A549 (cell line): ENCODE measurements at regions not wholly inside any gene's neighbourhood (a gene's known extent, or its start where the extent isn't known, plus 50 kb on each side); places are given as distances from the start of the nearest gene placed in this dataset.

ENCODE experiments used
- ATAC-seq, 2 experiments: fragments of 200-7000 bp in 1 of 2; fragments of >200 bp in 1 of 2; cut with Nextera tagmentation in 1 of 2; cut with Tn5 transposase in 1 of 2; 3 replicates each; pipeline versions ENCODE4 v1.8.0 to v1.9.1; 2018 to 2020; ENCODE audit warnings: mild to moderate bottlenecking in 1 of 2, moderate library complexity in 1 of 2
- CTCF ChIA-PET: fragments of 300-600 bp; sonication (Branson Sonifier 250); formaldehyde crosslinking; extraction: SDS; loops from one replicate; lab custom pipeline; 2021; ENCODE audit warnings: antibody characterized with exemption, inconsistent platforms; lab: Yijun Ruan, JAX
- POLR2A ChIA-PET: fragments of 350-600 bp; formaldehyde crosslinking; extraction: SDS; loops from one replicate; lab custom pipeline; 2021; ENCODE audit warnings: antibody characterized with exemption, inconsistent platforms; lab: Yijun Ruan, JAX
- DNase-seq, 2 experiments: peaks; one replicate each; pipeline versions ENCODE4 v3.0.0 to v3.0.0-alpha.2; 2011 to 2016; ENCODE audit warnings: low read depth in 1 of 2, low spot score in 1 of 2
- FAIRE-seq: peaks from 2 replicates; lab custom pipeline; 2011; peaks lifted over from hg19 to GRCh38; lab: Jason Lieb, UNC
- H3K27ac ChIP-seq, 2 experiments: fragments of >200 bp; sonication (Bioruptor Twin); formaldehyde crosslinking; 3 replicates each; pipeline ENCODE4 v1.5.1; 2016 to 2017
- H3K4me1 ChIP-seq: fragments of >200 bp; sonication (Bioruptor Twin); formaldehyde crosslinking; 3 replicates; pipeline ENCODE4 v1.6.1; 2016
- H3K4me2 ChIP-seq: fragments of >200 bp; sonication (Bioruptor Twin); formaldehyde crosslinking; 3 replicates; pipeline ENCODE4 v1.6.1; 2016
- H3K4me3 ChIP-seq: fragments of >200 bp; sonication (Bioruptor Twin); formaldehyde crosslinking; 3 replicates; pipeline ENCODE4 v1.5.1; 2016
- H3K9me3 ChIP-seq: fragments of >200 bp; sonication (Bioruptor Twin); formaldehyde crosslinking; 3 replicates; pipeline ENCODE4 v1.6.1; 2016
- ATOH8 ChIP-seq: fragments of 250-450 bp; sonication (Bioruptor Pico); IDR thresholded peaks from 2 replicates; pipeline ENCODE4 v1.5.0; 2020; ENCODE audit warnings: low read depth, mild to moderate bottlenecking, moderate library complexity
- CBX2 ChIP-seq: fragments of 200-600 bp; sonication (generic); IDR thresholded peaks from 2 replicates; pipeline ENCODE4 v1.6.1; 2016; ENCODE audit warnings: low read depth, mild to moderate bottlenecking, borderline replicate concordance
- CBX8 ChIP-seq: fragments of 200-600 bp; sonication (generic); IDR thresholded peaks from 2 replicates; pipeline ENCODE4 v1.6.1; 2016
- CEBPB ChIP-seq, 2 experiments: fragments of >200 bp in 1 of 2; sonication (Bioruptor Twin) in 1 of 2; formaldehyde crosslinking in 1 of 2; IDR thresholded peaks; 2 replicates each; pipeline ENCODE4 v1.6.1; 2012 to 2016
- EHMT2 ChIP-seq: fragments of 200-600 bp; sonication (generic); IDR thresholded peaks from 2 replicates; pipeline ENCODE4 v1.6.1; 2016; ENCODE audit warnings: antibody characterized with exemption, low read depth, mild to moderate bottlenecking, moderate library complexity
- EP300 ChIP-seq, 2 experiments: fragments of >200 bp; sonication (Bioruptor Twin); formaldehyde crosslinking; IDR thresholded peaks; 2 replicates in 1 of 2; 3 replicates in 1 of 2; pipeline ENCODE4 v1.6.1; 2016 to 2017
- FOSB ChIP-seq: fragments of 250-450 bp; sonication (Bioruptor Pico); IDR thresholded peaks from 2 replicates; pipeline ENCODE4 v1.5.0; 2020; ENCODE audit warnings: mild to moderate bottlenecking, moderate library complexity
- HEYL ChIP-seq: fragments of 250-450 bp; sonication (Bioruptor Pico); IDR thresholded peaks from 2 replicates; pipeline ENCODE4 v1.8.0; 2021; ENCODE audit warnings: mild to moderate bottlenecking, moderate library complexity
- HOXA7 ChIP-seq: fragments of 250-450 bp; sonication (Bioruptor Pico); IDR thresholded peaks from 2 replicates; pipeline ENCODE4 v1.5.0; 2020; ENCODE audit warnings: mild to moderate bottlenecking, moderate library complexity
- HOXB5 ChIP-seq: fragments of 250-450 bp; sonication (Bioruptor Pico); IDR thresholded peaks from 2 replicates; pipeline ENCODE4 v1.5.0; 2020; ENCODE audit warnings: mild to moderate bottlenecking, moderate library complexity
- KDM1A ChIP-seq: fragments of 200-600 bp; sonication (generic); IDR thresholded peaks from 2 replicates; pipeline ENCODE4 v1.6.1; 2016; ENCODE audit warnings: low read depth, mild to moderate bottlenecking
- KDM5A ChIP-seq: fragments of 200-600 bp; sonication (generic); IDR thresholded peaks from 2 replicates; pipeline ENCODE4 v1.6.1; 2016; ENCODE audit warnings: antibody characterized with exemption, mild to moderate bottlenecking
- MAZ ChIP-seq: fragments of 150-350 bp; IDR thresholded peaks from 2 replicates; pipeline ENCODE4 v1.6.1; 2014; ENCODE audit warnings: antibody characterized with exemption, low read depth, low read length, borderline replicate concordance
- NFE2L2 ChIP-seq: fragments of 150-350 bp; conservative IDR thresholded peaks from 2 replicates; pipeline ENCODE4 v1.6.1; 2014; ENCODE audit warnings: low read length
- PHF8 ChIP-seq: fragments of 200-600 bp; sonication (generic); IDR thresholded peaks from 2 replicates; pipeline ENCODE4 v1.6.1; 2016; ENCODE audit warnings: low read depth, mild to moderate bottlenecking, antibody characterized with exemption, moderate library complexity, borderline replicate concordance
- RCOR1 ChIP-seq: fragments of 150-350 bp; IDR thresholded peaks from 2 replicates; pipeline ENCODE4 v1.6.1; 2014; ENCODE audit warnings: antibody characterized with exemption, low read length, low read depth
- RFX5 ChIP-seq: fragments of 450-650 bp; IDR thresholded peaks from 2 replicates; pipeline ENCODE4 v1.7.1; 2014; ENCODE audit warnings: antibody characterized with exemption, mild to moderate bottlenecking, moderate library complexity
- RNF2 ChIP-seq: fragments of 200-600 bp; sonication (generic); IDR thresholded peaks from 2 replicates; pipeline ENCODE4 v1.6.1; 2016; ENCODE audit warnings: low read depth, mild to moderate bottlenecking, antibody characterized with exemption, moderate library complexity, borderline replicate concordance
- TP53 ChIP-seq: fragments of 250-450 bp; sonication (Bioruptor Pico); IDR thresholded peaks from 2 replicates; pipeline ENCODE4 v1.5.0; 2021; ENCODE audit warnings: mild to moderate bottlenecking, moderate library complexity
- USF2 ChIP-seq: fragments of 450-650 bp; IDR thresholded peaks from 2 replicates; pipeline ENCODE4 v1.6.1; 2014; ENCODE audit warnings: antibody characterized with exemption
- ZC3H11A ChIP-seq: fragments of 450-650 bp; IDR thresholded peaks from 2 replicates; pipeline ENCODE4 v1.6.1; 2014; ENCODE audit warnings: antibody characterized with exemption, mild to moderate bottlenecking
- ZNF302 ChIP-seq: fragments of 250-450 bp; sonication (Bioruptor Pico); IDR thresholded peaks from 2 replicates; pipeline ENCODE4 v1.9.0; 2021; ENCODE audit warnings: inconsistent platforms, mild to moderate bottlenecking, moderate library complexity
- WGBS: methylation state at CpG from one replicate; pipeline ENCODE4 v1.1.6; 2017; ENCODE audit errors: missing lambda C conversion rate; 5-methylcytosine and 5-hydroxymethylcytosine counted together
- TF ChIP-seq, protein P1 (sequence below): fragments of 150-350 bp; IDR thresholded peaks from 2 replicates; pipeline ENCODE4 v1.6.1; 2014; ENCODE audit warnings: low read depth, mild to moderate bottlenecking, low read length
- TF ChIP-seq, protein P2 (sequence below): fragments of >200 bp; sonication (Bioruptor Twin); formaldehyde crosslinking; IDR thresholded peaks from 2 replicates; pipeline ENCODE4 v1.6.1; 2016

DNA sequence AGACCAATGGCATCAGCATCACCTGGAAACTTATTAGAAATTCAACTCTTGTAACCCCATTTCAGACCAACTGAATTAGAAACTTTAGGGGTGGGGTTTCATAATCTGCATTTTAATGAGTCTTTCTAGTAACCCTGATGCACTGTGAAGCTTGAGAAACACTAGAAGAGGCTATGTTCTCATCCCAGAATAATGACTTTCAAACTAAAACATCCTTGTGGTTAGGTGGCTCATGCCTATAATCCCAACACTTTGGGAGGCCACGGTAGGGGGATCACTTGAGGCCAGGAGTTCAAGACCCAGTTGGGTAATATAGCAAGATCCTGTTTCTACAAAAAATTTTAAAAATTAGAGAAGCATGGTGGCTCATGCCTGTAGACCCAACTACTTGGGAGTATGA is 402.4 kb downstream of the DLEU7 start (continued):
- no peak for TF ChIP-seq CBX2
- TF ChIP-seq MAZ = no peak
- no peak for TF ChIP-seq RNF2
- TF ChIP-seq, protein P1, sequence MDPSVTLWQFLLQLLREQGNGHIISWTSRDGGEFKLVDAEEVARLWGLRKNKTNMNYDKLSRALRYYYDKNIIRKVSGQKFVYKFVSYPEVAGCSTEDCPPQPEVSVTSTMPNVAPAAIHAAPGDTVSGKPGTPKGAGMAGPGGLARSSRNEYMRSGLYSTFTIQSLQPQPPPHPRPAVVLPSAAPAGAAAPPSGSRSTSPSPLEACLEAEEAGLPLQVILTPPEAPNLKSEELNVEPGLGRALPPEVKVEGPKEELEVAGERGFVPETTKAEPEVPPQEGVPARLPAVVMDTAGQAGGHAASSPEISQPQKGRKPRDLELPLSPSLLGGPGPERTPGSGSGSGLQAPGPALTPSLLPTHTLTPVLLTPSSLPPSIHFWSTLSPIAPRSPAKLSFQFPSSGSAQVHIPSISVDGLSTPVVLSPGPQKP = no peak
- TF ChIP-seq USF2 = no peak
- TF ChIP-seq HOXA7 (CRISPR knock-in tag) = no peak
- TF ChIP-seq, protein P2, sequence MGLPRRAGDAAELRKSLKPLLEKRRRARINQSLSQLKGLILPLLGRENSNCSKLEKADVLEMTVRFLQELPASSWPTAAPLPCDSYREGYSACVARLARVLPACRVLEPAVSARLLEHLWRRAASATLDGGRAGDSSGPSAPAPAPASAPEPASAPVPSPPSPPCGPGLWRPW = no peak

DNA sequence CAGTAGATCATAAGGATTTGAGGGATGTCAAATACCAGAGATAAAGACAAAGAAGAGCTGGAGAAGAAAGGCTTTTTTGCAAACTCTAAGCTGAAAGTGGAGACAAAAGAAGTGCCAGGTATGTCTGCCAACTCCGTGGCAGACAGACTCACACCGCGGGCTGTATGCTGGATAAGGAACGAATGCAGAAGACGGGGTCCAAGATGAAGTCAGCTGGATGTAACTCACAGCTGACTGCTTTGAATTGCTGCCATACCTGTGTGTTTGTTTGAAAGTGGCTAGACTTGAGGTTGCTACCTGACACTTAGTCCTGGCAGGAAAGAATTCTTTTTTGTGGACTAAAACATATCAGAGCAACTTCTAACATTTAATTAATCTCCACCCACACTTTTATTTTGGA is 398.8 kb downstream of the DLEU7 start:
- no peak for ATAC-seq
- Histone ChIP-seq H3K27ac (no peak overlapping the region), H3K4me3 (no peak overlapping the region), H3K9me3 (no peaks in the 10 kb centered on the region), H3K4me1 (no peaks in the 10 kb centered on the region)
- no peak for FAIRE-seq
- 62% methylated on average over 5 of the region's 5 CpGs for WGBS
- CTCF ChIA-PET = no interaction called here
- DNase-seq = no peak
- TF ChIP-seq ZNF302 (CRISPR knock-in tag) (no peak), MAZ (no peak), RFX5 (no peak), KDM1A (no peak), RNF2 (no peak), ATOH8 (CRISPR knock-in tag) (no peak), HOXB5 (CRISPR knock-in tag) (no peak), PHF8 (no peak), HEYL (no peak)
- TF ChIP-seq, all 56 proteins: peak for 0
- no peak overlapping the region for H3K4me2 ChIP-seq
- POLR2A ChIA-PET = no interaction called here

- no peak overlapping the region for H3K4me2 ChIP-seq
- no peak overlapping the region for H3K4me3 ChIP-seq
- H3K9me3 ChIP-seq = no peaks in the 10 kb centered on the region
- H3K27ac ChIP-seq = no peak overlapping the region
- H3K4me1 ChIP-seq = no peaks in the 10 kb centered on the region
- ATAC-seq = no peak
- ChIA-PET POLR2A (no interaction called here), CTCF (no interaction called here)
- no peak for DNase-seq
- no peak for FAIRE-seq
- no peak for TF ChIP-seq RCOR1
- TF ChIP-seq NFE2L2 = no peak
- no peak for TF ChIP-seq TP53
- no peak for TF ChIP-seq CBX8
- no peak for TF ChIP-seq CEBPB (IDR thresholded peaks at IDR 0.05)
- TF ChIP-seq CBX2 = no peak
- no peak for TF ChIP-seq KDM5A
- TF ChIP-seq ZC3H11A = no peak
- no peak for TF ChIP-seq FOSB (CRISPR knock-in tag)
- no peak for TF ChIP-seq PHF8
- TF ChIP-seq EP300 (IDR thresholded peaks at IDR 0.05) = no peak
- TF ChIP-seq EHMT2 = no peak
- WGBS = 79% methylated on average over 1 of the region's 1 CpG
Measured at GRCh38 chr13:50446611-50447010, 396.9 kb downstream of the DLEU7 start.
